Fibroblast of lung (primary cell): ENCODE measurements at regions not wholly inside any gene's neighbourhood (a gene's known extent, or its start where the extent isn't known, plus 50 kb on each side); places are given as distances from the start of the nearest gene placed in this dataset.

ENCODE experiments used
- DNase-seq, 2 donors: peaks; one replicate each; pipeline versions ENCODE4 v3.0.0 to v3.0.0-alpha.2; 2010; ENCODE audit warnings: low read depth in 2 of 2
- H2AFZ ChIP-seq: 2 replicates; pipeline ENCODE4 v1.5.1; 2012; ENCODE audit warnings: low read length, control low read depth, inconsistent platforms
- H3K27ac ChIP-seq: 2 replicates; pipeline ENCODE4 v1.5.1; 2011; ENCODE audit warnings: low read length, control low read depth; ENCODE audit not compliant: insufficient read depth
- H3K27me3 ChIP-seq: 2 replicates; pipeline ENCODE4 v1.5.1; 2011; ENCODE audit warnings: mild to moderate bottlenecking, low read length; ENCODE audit not compliant: control insufficient read depth, insufficient read depth
- H3K36me3 ChIP-seq: 2 replicates; pipeline ENCODE4 v1.5.1; 2011; ENCODE audit warnings: low read length; ENCODE audit not compliant: control insufficient read depth, insufficient read depth
- H3K4me1 ChIP-seq: 2 replicates; pipeline ENCODE4 v1.5.1; 2011; ENCODE audit warnings: low read length; ENCODE audit not compliant: control insufficient read depth, insufficient read depth; ENCODE audit errors: extremely low read depth
- H3K4me2 ChIP-seq: 2 replicates; pipeline ENCODE4 v1.5.1; 2011; ENCODE audit warnings: low read length, control low read depth; ENCODE audit not compliant: insufficient read depth; ENCODE audit errors: extremely low read depth
- H3K4me3 ChIP-seq, 4 experiments: fragments of 200-600 bp in 1 of 4; sonication (generic) in 1 of 4; replicated peaks in 1 of 4; 2 replicates each; pipeline ENCODE4 v1.5.1; 2011 to 2016; ENCODE audit warnings: low read length in 4 of 4, low read depth in 3 of 4, mild to moderate bottlenecking in 3 of 4, control low read depth in 2 of 4, inconsistent platforms in 1 of 4, mixed read lengths in 1 of 4; ENCODE audit not compliant: insufficient read depth in 1 of 4; ENCODE audit errors: control extremely low read depth in 1 of 4
- H3K79me2 ChIP-seq: 2 replicates; pipeline ENCODE4 v1.5.1; 2012; ENCODE audit warnings: mild to moderate bottlenecking, low read length, inconsistent platforms; ENCODE audit not compliant: control insufficient read depth, insufficient read depth
- H3K9ac ChIP-seq: 2 replicates; pipeline ENCODE4 v1.5.1; 2011; ENCODE audit warnings: mild to moderate bottlenecking, low read length, control low read depth; ENCODE audit not compliant: insufficient read depth
- H3K9me3 ChIP-seq: 2 replicates; pipeline ENCODE4 v1.5.1; 2012; ENCODE audit warnings: low read depth, low read length; ENCODE audit not compliant: control insufficient read depth, insufficient read depth
- H4K20me1 ChIP-seq: 2 replicates; pipeline ENCODE4 v1.5.1; 2011; ENCODE audit warnings: low read length; ENCODE audit not compliant: control insufficient read depth, insufficient read depth; ENCODE audit errors: extremely low read depth
- EZH2 ChIP-seq: IDR thresholded peaks from 2 replicates; pipeline ENCODE4 v1.5.1; 2012; ENCODE audit warnings: low read length, control low read depth, mild to moderate bottlenecking; ENCODE audit errors: missing control alignments
- TF ChIP-seq, protein P1 (sequence below), 2 donors: IDR thresholded peaks in 1 of 2; conservative IDR thresholded peaks in 1 of 2; 1 replicate in 1 of 2; 2 replicates in 1 of 2; pipeline ENCODE4 v1.5.1; 2011 to 2012; ENCODE audit warnings: low read length in 2 of 2, control low read depth in 1 of 2, inconsistent platforms in 1 of 2, low read depth in 1 of 2, mild to moderate bottlenecking in 1 of 2

- Histone ChIP-seq H3K4me2 (no peak overlapping the region), H2AFZ (peak overlapping the region; percentile 49), H3K36me3 (no peaks in the 10 kb centered on the region), H3K9ac (no peak overlapping the region), H3K27me3 (no peaks in the 10 kb centered on the region), H3K9me3 (no peaks in the 10 kb centered on the region), H4K20me1 (no peaks in the 10 kb centered on the region), H3K27ac (no peak overlapping the region), H3K79me2 (no peaks in the 10 kb centered on the region), H3K4me1 (peaks cover 3% of the 10 kb centered on the region), H3K4me3 (no peak overlapping the region)
- TF ChIP-seq, protein P1, sequence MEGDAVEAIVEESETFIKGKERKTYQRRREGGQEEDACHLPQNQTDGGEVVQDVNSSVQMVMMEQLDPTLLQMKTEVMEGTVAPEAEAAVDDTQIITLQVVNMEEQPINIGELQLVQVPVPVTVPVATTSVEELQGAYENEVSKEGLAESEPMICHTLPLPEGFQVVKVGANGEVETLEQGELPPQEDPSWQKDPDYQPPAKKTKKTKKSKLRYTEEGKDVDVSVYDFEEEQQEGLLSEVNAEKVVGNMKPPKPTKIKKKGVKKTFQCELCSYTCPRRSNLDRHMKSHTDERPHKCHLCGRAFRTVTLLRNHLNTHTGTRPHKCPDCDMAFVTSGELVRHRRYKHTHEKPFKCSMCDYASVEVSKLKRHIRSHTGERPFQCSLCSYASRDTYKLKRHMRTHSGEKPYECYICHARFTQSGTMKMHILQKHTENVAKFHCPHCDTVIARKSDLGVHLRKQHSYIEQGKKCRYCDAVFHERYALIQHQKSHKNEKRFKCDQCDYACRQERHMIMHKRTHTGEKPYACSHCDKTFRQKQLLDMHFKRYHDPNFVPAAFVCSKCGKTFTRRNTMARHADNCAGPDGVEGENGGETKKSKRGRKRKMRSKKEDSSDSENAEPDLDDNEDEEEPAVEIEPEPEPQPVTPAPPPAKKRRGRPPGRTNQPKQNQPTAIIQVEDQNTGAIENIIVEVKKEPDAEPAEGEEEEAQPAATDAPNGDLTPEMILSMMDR (conservative IDR thresholded peaks at IDR 0.05 in 1 of 2, IDR thresholded peaks at IDR 0.05 in 1 of 2; ENCODE audit: low read depth in 1 of 2, low read length in 2 of 2), result no peak
- TF ChIP-seq EZH2, result no peak
- DNase-seq, result peak; percentile 78 to 94
These were observed 77.8 kb upstream of the MAX start for GRCh38 chr14:65179918-65180724.

GRCh38 chr14:65180725-65181025 is 78.4 kb upstream of the MAX start:
- TF ChIP-seq EZH2, result no peak
- H3K9ac ChIP-seq, result no peak overlapping the region
- no peaks in the 10 kb centered on the region for H3K79me2 ChIP-seq
- peaks cover 3% of the 10 kb centered on the region for H3K4me1 ChIP-seq
- no peak for DNase-seq
- no peak overlapping the region for H3K4me3 ChIP-seq
- no peaks in the 10 kb centered on the region for H3K36me3 ChIP-seq
- no peak overlapping the region for H3K4me2 ChIP-seq
- H3K27me3 ChIP-seq, result no peaks in the 10 kb centered on the region
- peak overlapping the region; percentile 49 for H2AFZ ChIP-seq
- no peaks in the 10 kb centered on the region for H4K20me1 ChIP-seq
- no peaks in the 10 kb centered on the region for H3K9me3 ChIP-seq
- no peak overlapping the region for H3K27ac ChIP-seq

DNA sequence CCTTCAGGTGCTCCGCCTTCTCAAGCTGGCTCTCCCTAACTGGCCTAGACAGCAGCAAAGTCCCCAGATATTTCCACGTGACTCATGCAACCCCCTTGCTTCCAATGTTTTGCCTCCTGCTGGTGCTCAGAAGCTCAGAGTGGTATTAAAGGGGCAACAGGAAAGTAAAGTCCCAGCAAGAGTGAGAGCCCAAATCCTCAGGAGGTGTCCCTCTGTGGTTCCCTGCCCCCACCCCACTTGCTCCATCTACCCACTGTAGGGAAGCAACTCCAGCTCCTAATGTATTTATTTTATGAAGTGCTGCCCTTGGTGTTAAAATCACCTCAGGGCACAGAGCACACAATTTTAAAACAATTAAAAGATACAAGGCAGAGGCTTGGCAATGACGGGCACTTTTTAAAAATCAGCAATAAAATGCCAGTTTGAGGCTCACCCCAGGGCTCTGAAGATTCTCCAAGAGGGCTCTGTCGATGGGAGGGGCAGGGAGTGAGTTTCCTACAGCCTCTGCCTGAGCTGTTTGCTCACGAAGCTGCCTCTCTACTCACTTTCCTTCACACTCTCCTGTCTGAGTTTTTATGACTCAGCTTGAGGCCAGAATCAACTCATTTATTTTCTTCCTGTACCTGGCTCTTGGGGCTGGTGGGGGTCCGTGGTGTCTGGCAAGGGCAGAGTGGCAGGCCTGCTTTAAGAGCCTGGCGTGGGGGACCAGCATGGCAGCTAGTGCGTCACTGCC is 81.9 kb upstream of the MAX start:
- Histone ChIP-seq H3K4me3 (no peak overlapping the region), H3K4me2 (no peak overlapping the region), H3K9me3 (no peaks in the 10 kb centered on the region), H3K79me2 (no peaks in the 10 kb centered on the region), H3K27me3 (no peaks in the 10 kb centered on the region), H3K36me3 (no peaks in the 10 kb centered on the region), H3K9ac (no peak overlapping the region), H3K27ac (no peak overlapping the region), H2AFZ (no peak overlapping the region), H4K20me1 (no peaks in the 10 kb centered on the region), H3K4me1 (peaks cover 3% of the 10 kb centered on the region)
- no peak for TF ChIP-seq EZH2
- TF ChIP-seq, protein P1 (conservative IDR thresholded peaks at IDR 0.05 in 1 of 2, IDR thresholded peaks at IDR 0.05 in 1 of 2; ENCODE audit: low read depth in 1 of 2, low read length in 2 of 2), result no peak
- DNase-seq, result peak in 1 of 2 donors; percentile 66
